Type B pancreatic cell (in vitro differentiated cells): ENCODE measurements at regions not wholly inside any gene's neighbourhood (a gene's known extent, or its start where the extent isn't known, plus 50 kb on each side); places are given as distances from the start of the nearest gene placed in this dataset.

Experiments used
- DNase-seq: peaks from one replicate; pipeline ENCODE4 v3.0.0; 2021; ENCODE audit warnings: mixed read lengths; ENCODE audit not compliant: unreplicated experiment; ENCODE audit errors: extremely low spot score
- H3K27ac Mint-ChIP-seq: 2 replicates; pipeline ENCODE4 v1.8.0; 2021; ENCODE audit warnings: mild to moderate bottlenecking, mixed read lengths
- H3K27me3 Mint-ChIP-seq: 2 replicates; pipeline ENCODE4 v1.8.0; 2021; ENCODE audit warnings: mixed read lengths
- H3K36me3 Mint-ChIP-seq: 2 replicates; pipeline ENCODE4 v1.8.0; 2021; ENCODE audit warnings: mixed read lengths
- H3K4me1 Mint-ChIP-seq: one replicate; pipeline ENCODE4 v1.8.0; 2021; ENCODE audit warnings: mixed read lengths; ENCODE audit not compliant: unreplicated experiment
- H3K4me3 Mint-ChIP-seq: 2 replicates; pipeline ENCODE4 v1.8.0; 2021; ENCODE audit warnings: mild to moderate bottlenecking, mixed read lengths
- H3K9me3 Mint-ChIP-seq: 2 replicates; pipeline ENCODE4 v1.8.0; 2021; ENCODE audit warnings: mixed read lengths
- TF ChIP-seq, protein P1 (sequence below): fragments of 200-600 bp; sonication (generic); conservative IDR thresholded peaks from 2 replicates; pipeline ENCODE4 v1.5.0; 2021; ENCODE audit warnings: antibody characterized with exemption, mild to moderate bottlenecking

DNA sequence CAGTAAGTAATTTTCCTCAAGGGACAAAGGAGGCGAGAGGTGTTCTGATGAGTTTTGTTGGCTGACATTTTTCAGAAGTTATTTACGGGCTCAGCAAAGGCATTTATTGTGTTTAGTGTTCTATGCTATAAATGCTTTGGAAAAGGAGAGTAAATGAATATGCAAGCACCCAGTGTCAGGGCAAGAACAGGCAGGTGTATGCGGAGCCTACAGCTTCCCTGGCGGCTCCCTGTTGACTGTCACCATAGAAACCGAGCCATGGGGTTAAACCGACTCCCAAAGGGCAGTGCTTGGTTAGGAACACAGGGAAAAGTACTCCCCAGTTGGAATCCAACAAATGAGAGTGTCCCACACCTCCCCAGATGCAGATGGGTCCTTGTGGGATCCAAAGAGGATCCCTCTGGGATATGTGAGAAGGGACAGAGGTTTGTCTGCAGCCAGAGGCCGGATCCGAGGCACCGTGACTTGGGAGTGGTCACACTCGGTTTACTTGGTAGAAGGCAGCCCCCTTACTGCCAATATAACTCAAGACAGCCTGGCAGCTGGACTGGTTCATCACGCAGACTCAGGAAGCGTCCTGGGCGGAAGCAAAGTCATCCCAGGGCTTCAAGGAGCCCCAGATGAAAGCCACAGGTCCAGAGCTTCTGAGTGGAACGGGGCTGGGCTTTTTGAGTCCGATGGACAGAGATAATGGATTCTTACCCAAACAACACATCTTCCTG is 329.7 kb downstream of the CTTN start:
- H3K4me3 Mint-ChIP-seq = no peak overlapping the region
- H3K27ac Mint-ChIP-seq = no peak overlapping the region
- TF ChIP-seq, protein P1, sequence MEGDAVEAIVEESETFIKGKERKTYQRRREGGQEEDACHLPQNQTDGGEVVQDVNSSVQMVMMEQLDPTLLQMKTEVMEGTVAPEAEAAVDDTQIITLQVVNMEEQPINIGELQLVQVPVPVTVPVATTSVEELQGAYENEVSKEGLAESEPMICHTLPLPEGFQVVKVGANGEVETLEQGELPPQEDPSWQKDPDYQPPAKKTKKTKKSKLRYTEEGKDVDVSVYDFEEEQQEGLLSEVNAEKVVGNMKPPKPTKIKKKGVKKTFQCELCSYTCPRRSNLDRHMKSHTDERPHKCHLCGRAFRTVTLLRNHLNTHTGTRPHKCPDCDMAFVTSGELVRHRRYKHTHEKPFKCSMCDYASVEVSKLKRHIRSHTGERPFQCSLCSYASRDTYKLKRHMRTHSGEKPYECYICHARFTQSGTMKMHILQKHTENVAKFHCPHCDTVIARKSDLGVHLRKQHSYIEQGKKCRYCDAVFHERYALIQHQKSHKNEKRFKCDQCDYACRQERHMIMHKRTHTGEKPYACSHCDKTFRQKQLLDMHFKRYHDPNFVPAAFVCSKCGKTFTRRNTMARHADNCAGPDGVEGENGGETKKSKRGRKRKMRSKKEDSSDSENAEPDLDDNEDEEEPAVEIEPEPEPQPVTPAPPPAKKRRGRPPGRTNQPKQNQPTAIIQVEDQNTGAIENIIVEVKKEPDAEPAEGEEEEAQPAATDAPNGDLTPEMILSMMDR = no peak
- H3K9me3 Mint-ChIP-seq = peaks cover 4% of the 10 kb centered on the region
- H3K4me1 Mint-ChIP-seq = peaks cover 6% of the 10 kb centered on the region
- H3K27me3 Mint-ChIP-seq = no peaks in the 10 kb centered on the region
- DNase-seq = no peak
- H3K36me3 Mint-ChIP-seq = no peaks in the 10 kb centered on the region

- TF ChIP-seq, protein P1 = no peak
- H3K27ac Mint-ChIP-seq = no peak overlapping the region
- H3K4me1 Mint-ChIP-seq = peaks cover 6% of the 10 kb centered on the region
- no peaks in the 10 kb centered on the region for H3K27me3 Mint-ChIP-seq
- DNase-seq = no peak
- H3K9me3 Mint-ChIP-seq = no peaks in the 10 kb centered on the region
- H3K4me3 Mint-ChIP-seq = no peak overlapping the region
- no peaks in the 10 kb centered on the region for H3K36me3 Mint-ChIP-seq
Measured at GRCh38 chr11:70729949-70730348, 331.6 kb downstream of the CTTN start.

DNA sequence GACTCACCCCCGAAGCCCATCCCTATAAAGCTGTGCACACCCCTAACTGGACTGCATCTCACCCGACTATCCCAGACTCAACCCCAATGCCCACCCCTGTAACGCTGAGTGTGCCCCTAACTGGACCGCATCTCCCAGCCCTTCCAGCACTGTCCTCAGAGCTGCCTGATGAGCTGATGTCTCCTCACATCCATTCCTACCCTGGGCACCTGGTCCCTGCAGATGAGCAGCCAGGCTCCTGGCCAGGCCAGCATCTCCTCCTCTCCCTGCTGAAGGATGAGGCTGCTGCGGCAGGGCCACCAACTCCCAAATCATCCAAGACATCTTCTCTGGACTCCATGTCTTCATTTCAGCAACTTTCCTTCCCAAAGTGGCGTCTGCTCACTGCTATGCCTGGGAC is 332.1 kb downstream of the CTTN start:
- H3K4me1 Mint-ChIP-seq = peaks cover 6% of the 10 kb centered on the region
- H3K9me3 Mint-ChIP-seq = no peaks in the 10 kb centered on the region
- no peak overlapping the region for H3K4me3 Mint-ChIP-seq
- no peaks in the 10 kb centered on the region for H3K36me3 Mint-ChIP-seq
- no peak for DNase-seq
- H3K27me3 Mint-ChIP-seq = no peaks in the 10 kb centered on the region
- TF ChIP-seq, protein P1 = no peak
- H3K27ac Mint-ChIP-seq = no peak overlapping the region

DNA sequence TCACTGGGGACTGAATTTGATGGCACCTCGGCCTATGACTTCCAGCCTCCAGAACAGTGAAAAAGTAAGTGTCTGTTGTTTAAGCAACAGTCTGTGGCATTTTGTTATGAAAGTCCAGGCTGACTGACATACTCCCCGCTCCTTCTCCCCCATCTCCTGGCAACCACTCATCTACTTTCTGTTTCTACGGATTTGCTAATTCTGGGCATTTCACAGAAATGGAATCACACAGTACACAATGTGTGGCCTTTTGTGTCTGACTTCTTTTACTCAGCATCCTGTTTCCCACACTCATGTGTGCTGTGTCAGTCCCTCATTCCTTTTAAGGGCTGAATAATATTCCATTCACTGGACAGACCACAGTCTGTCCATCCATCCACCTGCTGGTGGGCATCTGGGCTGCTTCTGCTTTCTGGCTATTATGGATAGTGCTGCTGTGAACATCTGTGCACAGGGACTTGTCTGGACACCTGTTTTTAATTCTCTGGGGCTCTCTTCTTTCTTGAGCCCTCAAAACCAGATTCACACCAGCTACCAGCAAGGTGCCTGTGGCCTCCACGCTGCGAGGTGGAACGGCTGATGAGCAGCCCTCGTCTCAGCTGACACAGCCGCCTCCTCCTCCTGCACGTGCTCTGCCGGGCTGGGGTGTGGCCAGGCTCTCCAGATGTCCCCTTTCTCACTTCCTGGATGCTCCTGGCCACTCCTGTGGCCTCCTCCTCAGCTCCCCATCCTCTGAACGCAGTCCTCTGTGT is 333.1 kb downstream of the CTTN start:
- Mint-ChIP-seq H3K4me1 (peaks cover 6% of the 10 kb centered on the region), H3K9me3 (no peaks in the 10 kb centered on the region), H3K27ac (no peak overlapping the region), H3K27me3 (no peaks in the 10 kb centered on the region), H3K4me3 (no peak overlapping the region), H3K36me3 (no peaks in the 10 kb centered on the region)
- TF ChIP-seq, protein P1 = no peak
- DNase-seq = no peak

DNA sequence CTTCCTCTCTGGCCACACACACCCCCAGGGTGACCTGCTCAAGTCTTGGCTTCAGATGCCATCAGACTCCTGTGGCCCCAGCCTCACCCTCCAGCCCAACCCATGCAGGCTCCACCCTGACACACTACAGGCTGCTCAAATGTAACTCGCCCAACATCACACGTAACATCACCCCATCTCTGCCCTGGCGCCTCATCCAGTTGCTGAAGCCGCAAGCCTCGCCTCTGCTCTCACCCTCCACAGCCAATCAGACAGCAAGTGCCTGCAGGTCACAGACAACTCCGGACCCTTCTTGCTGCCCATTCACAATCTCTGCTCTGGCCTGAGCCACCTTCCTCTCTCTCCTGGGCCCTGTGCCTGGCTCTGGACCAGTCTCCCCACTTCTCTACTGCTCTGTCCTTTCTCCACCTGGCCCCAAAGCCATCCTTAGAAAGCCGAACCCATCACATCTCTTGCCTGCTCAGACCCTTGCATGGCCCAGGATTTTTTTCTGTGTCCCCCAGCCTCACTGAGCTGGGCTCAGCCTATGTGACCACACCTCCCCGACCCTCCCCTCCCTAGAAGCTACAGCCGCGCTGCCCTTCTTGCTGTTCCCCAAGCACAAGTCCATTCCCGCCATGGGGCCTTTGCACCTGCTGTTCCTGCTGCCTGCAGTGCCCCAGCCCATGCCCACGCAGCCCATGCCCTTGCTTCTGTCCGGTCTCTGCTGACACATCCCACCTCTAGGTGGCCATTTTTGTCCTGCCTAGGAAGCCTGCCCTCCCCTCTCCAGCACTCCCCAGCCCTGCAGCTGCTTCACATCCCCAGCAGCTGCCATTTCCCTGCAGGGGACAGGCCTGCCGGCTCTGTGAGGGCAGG is 333.9 kb downstream of the CTTN start:
- no peak for DNase-seq
- H3K4me1 Mint-ChIP-seq = peaks cover 6% of the 10 kb centered on the region
- no peak overlapping the region for H3K4me3 Mint-ChIP-seq
- no peaks in the 10 kb centered on the region for H3K9me3 Mint-ChIP-seq
- no peak overlapping the region for H3K27ac Mint-ChIP-seq
- no peaks in the 10 kb centered on the region for H3K27me3 Mint-ChIP-seq
- H3K36me3 Mint-ChIP-seq = no peaks in the 10 kb centered on the region
- TF ChIP-seq, protein P1 = no peak
